HuH-7 (cell line): ENCODE measurements at regions not wholly inside any gene's neighbourhood (a gene's known extent, or its start where the extent isn't known, plus 50 kb on each side); places are given as distances from the start of the nearest gene placed in this dataset.

Experiments
- DNase-seq: peaks from one replicate; pipeline ENCODE4 v3.0.0; 2011; ENCODE audit warnings: low spot score

- no peak for DNase-seq
Observed at GRCh38 chr17:69900101-69900500, 174.9 kb upstream of the KCNJ16 start.

- no peak for DNase-seq
Observed at GRCh38 chr17:69900829-69901228, 174.2 kb upstream of the KCNJ16 start.

DNA sequence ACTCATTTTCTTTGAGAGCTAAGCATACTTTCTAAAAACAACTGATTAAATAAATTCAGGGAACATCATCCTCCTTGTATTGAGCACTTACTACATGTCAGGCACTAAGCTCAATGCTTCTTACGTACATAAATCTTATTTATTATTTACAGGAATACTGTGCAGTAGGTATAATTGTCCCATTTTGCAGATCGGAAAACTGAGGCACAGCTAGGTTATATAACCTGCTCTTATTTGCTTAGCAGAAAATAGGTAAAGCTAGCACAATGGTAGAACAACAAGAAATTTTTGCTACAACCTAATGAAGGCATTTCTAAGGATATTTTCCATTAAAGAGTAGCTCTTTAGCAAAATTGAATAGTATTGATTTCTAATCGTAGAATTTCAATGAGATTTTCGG lies 168.7 kb upstream of the KCNJ16 start:
- DNase-seq, result no peak

DNA sequence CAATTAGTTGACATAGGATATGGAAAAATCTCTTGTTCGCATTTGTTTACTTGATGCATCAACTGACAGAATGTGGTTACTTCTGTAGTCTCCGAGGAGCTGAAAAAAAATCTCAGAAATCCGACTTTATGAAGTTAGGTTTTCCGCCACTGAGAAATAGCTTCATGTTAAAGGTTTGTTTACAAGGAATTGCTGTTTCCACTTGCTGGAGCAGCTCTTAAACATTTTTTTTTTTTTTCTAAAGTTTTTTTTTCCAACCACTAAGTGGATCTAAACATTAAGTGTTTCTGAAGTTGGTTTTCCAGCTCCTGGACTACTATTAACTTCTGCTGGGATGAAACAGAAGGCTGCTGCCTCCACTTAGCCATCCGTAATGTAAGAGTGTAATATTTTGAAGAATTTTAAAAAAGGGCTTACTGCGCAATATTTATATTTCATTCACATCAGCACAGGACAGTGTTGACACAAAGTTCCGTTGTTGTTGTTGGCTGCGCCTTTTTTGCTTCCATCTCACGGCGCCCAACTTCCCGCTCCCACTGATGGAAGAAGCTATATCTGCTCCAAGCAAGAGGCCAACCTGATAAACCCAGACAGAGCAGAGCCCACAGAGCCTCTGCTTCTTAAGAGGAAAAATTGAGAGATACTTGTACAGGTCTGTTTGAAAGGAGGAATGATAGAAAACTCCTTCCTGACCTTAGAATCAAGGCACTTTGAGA lies 167.7 kb upstream of the KCNJ16 start:
- DNase-seq, result no peak

DNA sequence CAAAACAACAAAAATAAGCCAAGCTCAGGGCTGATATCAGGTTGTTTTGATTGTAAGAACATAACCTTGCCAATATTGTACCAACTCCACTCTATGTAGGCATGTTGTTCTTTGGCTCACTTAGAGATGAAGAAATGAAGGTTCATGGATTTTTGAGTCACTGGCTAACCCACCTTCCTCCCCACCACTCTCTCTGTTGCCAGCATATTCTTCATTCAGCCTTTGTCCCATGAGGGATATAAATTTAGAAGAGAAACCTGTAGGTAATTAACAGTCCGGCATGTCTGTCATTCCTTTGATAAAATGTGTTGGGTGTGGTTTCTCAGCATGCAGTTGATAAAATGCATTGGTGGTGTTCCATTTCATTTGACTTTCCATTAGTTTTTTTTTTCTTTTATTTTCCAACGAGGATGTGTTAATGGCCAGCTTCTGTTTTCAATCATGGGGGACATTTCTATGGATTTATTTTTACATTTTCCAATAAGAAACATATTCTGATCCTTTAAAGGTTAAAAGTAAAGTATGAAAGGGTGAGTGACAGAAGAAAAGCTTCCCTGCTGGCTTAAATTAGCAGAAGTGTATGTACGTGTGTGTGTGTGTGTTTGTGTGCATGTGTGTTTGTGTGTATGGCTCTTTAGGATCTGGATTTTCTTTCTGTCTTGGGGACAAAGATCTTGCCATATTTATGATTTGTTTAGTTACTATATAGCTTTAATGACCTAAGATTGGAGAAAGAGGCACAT lies 166.2 kb upstream of the KCNJ16 start:
- no peak for DNase-seq

DNA sequence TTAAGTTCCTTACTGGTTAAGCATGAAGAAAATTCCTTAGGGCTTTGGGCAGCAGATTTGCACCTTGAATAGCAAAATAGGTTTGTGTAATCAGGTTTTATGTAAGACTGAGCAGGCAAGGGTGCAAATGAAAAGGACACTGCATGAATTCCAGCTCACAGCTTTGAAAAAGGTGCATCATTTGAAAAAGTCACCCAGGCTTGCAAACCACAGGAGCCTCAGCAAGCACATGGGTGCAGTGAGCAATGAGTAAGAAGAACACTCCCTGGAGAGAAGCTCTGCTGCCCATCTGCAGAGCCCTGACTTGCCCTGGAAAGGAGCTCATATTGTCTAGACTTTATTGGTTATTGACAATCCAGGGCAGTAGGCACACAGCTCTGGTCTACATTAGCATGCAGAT lies 165.6 kb upstream of the KCNJ16 start:
- no peak for DNase-seq

GRCh38 chr17:69912805-69913204 lies 162.2 kb upstream of the KCNJ16 start:
- no peak for DNase-seq

- no peak for DNase-seq
Observed at GRCh38 chr17:69913216-69913615, 161.8 kb upstream of the KCNJ16 start.

GRCh38 chr17:69913616-69914015 lies 161.4 kb upstream of the KCNJ16 start:
- no peak for DNase-seq

DNA sequence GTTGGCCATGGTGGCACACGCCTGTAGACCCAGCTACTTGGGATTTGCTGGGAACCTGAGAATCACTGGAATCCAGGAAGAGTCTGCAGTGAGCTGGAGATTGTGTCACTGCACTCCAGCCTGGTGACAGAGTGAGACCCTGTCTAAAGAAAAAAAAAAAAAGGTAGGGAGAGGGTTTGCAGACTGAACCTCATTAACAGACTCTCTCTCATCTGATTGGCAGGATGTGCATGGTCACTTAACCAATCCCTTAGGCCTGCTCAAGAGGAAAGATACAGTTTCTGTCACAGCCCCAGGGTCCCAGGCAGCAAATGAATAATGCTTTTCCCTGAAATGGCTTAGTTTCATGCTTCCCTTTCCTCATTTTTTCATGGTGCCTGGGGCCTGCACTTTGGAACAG lies 160.5 kb upstream of the KCNJ16 start:
- no peak for DNase-seq

- DNase-seq, result no peak
Observed at GRCh38 chr17:69916761-69917160, 158.3 kb upstream of the KCNJ16 start.

GRCh38 chr17:69918164-69918563 lies 156.9 kb upstream of the KCNJ16 start:
- DNase-seq, result no peak

- no peak for DNase-seq
Observed at GRCh38 chr17:69919789-69920188, 155.2 kb upstream of the KCNJ16 start.

GRCh38 chr17:69921046-69921445 lies 154.0 kb upstream of the KCNJ16 start:
- no peak for DNase-seq

GRCh38 chr17:69928611-69929010 lies 146.4 kb upstream of the KCNJ16 start:
- no peak for DNase-seq

- no peak for DNase-seq
Observed at GRCh38 chr17:69936996-69937395, 138.0 kb upstream of the KCNJ16 start.

DNA sequence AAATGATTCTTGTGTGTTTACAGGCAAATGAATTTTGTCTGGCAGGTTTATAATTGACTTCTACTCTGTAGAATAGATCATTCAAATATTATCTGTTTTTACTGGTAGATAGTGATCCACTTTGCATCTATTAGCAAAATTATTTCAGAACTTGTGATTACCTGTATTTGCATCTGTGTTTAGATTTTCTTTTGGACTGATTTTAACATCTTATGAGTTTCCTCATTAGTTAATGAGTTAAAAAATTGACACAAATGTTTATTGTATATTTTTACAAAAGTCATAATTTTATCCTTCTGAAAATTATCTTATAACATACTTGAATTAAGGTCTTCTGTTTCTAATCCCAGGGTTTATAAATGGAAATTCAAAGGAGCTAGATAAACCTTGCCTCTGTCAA lies 132.0 kb upstream of the KCNJ16 start:
- DNase-seq, result no peak

DNA sequence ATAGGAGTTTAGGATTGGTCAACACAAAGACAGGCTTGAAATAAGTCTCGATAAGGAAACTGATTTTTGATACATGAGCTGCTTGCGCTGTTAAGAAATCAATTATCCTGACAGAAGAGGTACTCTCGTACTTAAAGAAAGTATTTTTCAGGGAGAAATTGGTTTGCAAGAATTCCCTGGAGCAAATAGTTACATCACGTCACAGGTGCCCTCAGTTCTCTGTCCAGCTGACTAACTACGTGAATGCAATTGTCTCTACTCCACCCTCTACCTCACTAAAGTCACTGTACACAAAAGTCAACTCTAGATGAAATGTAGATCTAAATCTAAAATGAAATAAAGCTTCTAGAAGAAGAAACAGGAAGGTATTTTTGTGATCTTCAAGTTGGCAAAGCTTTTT lies 130.6 kb upstream of the KCNJ16 start:
- DNase-seq, result no peak

- no peak for DNase-seq
Observed at GRCh38 chr17:69945698-69946185, 129.3 kb upstream of the KCNJ16 start.

GRCh38 chr17:69947027-69947759 lies 127.8 kb upstream of the KCNJ16 start:
- DNase-seq, result no peak

- no peak for DNase-seq
Observed at GRCh38 chr17:69948406-69948805, 126.6 kb upstream of the KCNJ16 start.

DNA sequence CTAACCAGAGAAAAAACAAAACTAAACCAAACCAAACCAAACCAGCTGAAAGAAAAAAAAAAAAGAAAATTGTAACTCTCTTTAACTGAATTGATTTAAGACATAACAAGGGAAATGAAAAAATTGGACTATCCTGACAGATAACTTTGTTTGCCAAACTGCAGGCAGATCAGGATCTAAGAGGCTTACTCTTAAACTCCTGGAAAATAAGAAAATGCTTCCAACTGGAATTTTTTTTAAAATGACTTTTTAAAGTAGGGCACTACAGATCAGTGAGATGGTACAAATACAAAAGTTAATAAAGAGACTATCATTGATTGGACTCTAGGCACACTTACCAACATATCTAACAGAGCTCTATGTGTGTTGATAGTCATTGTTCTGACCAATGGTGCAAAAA lies 125.5 kb upstream of the KCNJ16 start:
- DNase-seq, result no peak
